Small intestine (tissue), 7 donors: ENCODE measurements at regions not wholly inside any gene's neighbourhood (a gene's known extent, or its start where the extent isn't known, plus 50 kb on each side); places are given as distances from the start of the nearest gene placed in this dataset.
"Not testable (repeated sequence)": the region's sequence is repeated elsewhere in the genome, so short reads cannot be mapped to it uniquely, and the experiment has no call there.

Experiments
- DNase-seq, 2 donors: peaks; one replicate each; pipeline versions ENCODE4 v3.0.0 to v3.0.0-alpha.2; 2013
- FAIRE-seq: peaks from 2 replicates; lab custom pipeline; 2012; peaks lifted over from hg19 to GRCh38; lab: Jason Lieb, UNC
- H3K27ac ChIP-seq, 3 donors: one replicate each; pipeline ENCODE4 v1.5.1; 2013; ENCODE audit warnings: low read length in 2 of 3, mild to moderate bottlenecking in 2 of 3, control low read depth in 1 of 3, inconsistent platforms in 1 of 3, low read depth in 1 of 3, moderate library complexity in 1 of 3
- H3K27me3 ChIP-seq, 3 donors: one replicate each; pipeline ENCODE4 v1.6.1; 2013; ENCODE audit warnings: low read length in 3 of 3, inconsistent platforms in 1 of 3; ENCODE audit not compliant: control insufficient read depth in 3 of 3, insufficient read depth in 3 of 3
- H3K36me3 ChIP-seq, 3 donors: one replicate each; pipeline ENCODE4 v1.6.1; 2013; ENCODE audit warnings: low read length in 3 of 3, inconsistent platforms in 1 of 3, low read depth in 1 of 3, mild to moderate bottlenecking in 1 of 3, moderate library complexity in 1 of 3; ENCODE audit not compliant: control insufficient read depth in 3 of 3, insufficient read depth in 2 of 3
- H3K4me1 ChIP-seq, 3 donors: one replicate each; pipeline ENCODE4 v1.6.1; 2013; ENCODE audit warnings: low read length in 2 of 3, inconsistent platforms in 1 of 3, low read depth in 1 of 3, mild to moderate bottlenecking in 1 of 3, moderate library complexity in 1 of 3; ENCODE audit not compliant: control insufficient read depth in 3 of 3, insufficient read depth in 2 of 3
- H3K4me3 ChIP-seq, 3 donors: one replicate each; pipeline ENCODE4 v1.5.1; 2013; ENCODE audit warnings: low read length in 3 of 3, control low read depth in 1 of 3, inconsistent platforms in 1 of 3, low read depth in 1 of 3, mild to moderate bottlenecking in 1 of 3, moderate library complexity in 1 of 3
- H3K9me3 ChIP-seq, 2 donors: one replicate each; pipeline ENCODE4 v1.6.1; 2013; ENCODE audit warnings: low read depth in 1 of 2, low read length in 1 of 2; ENCODE audit not compliant: control insufficient read depth in 2 of 2, insufficient read depth in 1 of 2
- WGBS, 3 donors: extraction: QIAGEN DNeasy Blood & Tissue Kit; methylation state at CpG; one replicate each; pipeline ENCODE4 v1.1.7; 2013; 5-methylcytosine and 5-hydroxymethylcytosine counted together
- donor health status: healthy with polysubstance abuse.
- donor health status: control.
- donor health status: control.
- donor health status: Bipolar disorder and iron deficiency.
- donor health status: healthy.

DNA sequence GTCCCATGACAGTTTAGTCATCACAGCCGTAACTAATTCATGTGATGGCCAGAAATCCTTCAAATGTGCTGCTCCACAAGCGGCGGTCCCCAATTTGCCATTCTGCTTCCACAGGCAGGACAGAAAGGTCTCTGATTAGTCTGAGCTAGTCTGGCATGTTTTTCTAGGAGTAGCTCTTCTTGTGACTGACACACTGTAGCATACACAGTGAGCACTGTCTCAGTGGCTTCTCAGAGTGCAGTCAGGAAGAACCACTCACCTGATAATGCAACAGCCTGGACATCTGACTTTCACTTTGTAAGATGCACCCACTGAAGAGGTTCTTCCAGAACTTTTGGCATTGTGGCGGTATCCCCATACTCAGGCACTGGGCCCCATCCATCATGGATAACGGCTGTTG, 1266.2 kb downstream of the TMEM121 start:
- WGBS, 3 donors: 86 to 97% (median 94%) methylated on average over 5 of the region's 5 CpGs

DNA sequence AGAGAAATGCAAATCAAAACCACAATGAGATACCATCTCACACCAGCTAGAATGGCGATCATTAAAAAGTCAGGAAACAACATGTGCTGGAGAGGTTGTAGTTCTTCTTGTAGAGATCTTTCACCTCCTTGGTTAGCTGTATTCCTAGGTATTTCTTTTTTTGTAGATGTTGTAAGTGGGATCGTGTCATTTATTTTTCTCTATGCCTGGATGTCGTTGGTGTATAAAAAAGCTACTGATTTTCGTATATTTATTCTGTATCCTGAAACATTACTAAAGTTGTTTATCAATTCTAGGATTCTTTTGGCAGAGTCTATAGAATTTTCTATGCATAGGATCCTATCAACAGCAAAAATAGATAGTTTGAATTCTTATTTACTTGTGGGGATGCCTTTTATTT, 1271.8 kb downstream of the TMEM121 start:
- DNase-seq, H3K27ac ChIP-seq, H3K27me3 ChIP-seq, H3K36me3 ChIP-seq, H3K4me3 ChIP-seq, H3K9me3 ChIP-seq, H3K4me1 ChIP-seq, FAIRE-seq: not testable (repeated sequence)
- 52 to 79% (median 70%) methylated on average over 4 of the region's 4 CpGs for WGBS, 3 donors

More for the DNA sequence above, 1266.2 kb downstream of the TMEM121 start:
- DNase-seq: no peak
- peaks cover 0 to 21% of the 10 kb centered on the region in 2 donors for H3K9me3 ChIP-seq
- FAIRE-seq: no peak
- H3K27me3 ChIP-seq: no peaks in the 10 kb centered on the region
- no peaks in the 10 kb centered on the region for H3K36me3 ChIP-seq
- no peaks in the 10 kb centered on the region for H3K4me1 ChIP-seq
- H3K27ac ChIP-seq: no peak overlapping the region
- no peak overlapping the region for H3K4me3 ChIP-seq

GRCh38 chr14:106802413-106803364, 1276.3 kb downstream of the TMEM121 start:
- no peak for FAIRE-seq
- peak in 1 of 2 donors; percentile 48 for DNase-seq
- H3K4me3 ChIP-seq: no peak overlapping the region
- WGBS, 3 donors: 47 to 65% (median 52%) methylated on average over 26 of the region's 26 CpGs
- H3K4me1 ChIP-seq: no peaks in the 10 kb centered on the region
- no peak overlapping the region for H3K27ac ChIP-seq
- H3K27me3 ChIP-seq: no peaks in the 10 kb centered on the region
- H3K36me3 ChIP-seq: no peaks in the 10 kb centered on the region
- peaks cover 0 to 13% of the 10 kb centered on the region in 2 donors for H3K9me3 ChIP-seq

GRCh38 chr14:106803379-106803778, 1277.0 kb downstream of the TMEM121 start:
- no peak for FAIRE-seq
- Histone ChIP-seq H3K4me3 (no peak overlapping the region), H3K36me3 (no peaks in the 10 kb centered on the region), H3K27me3 (peaks cover 0 to 2% (median 0%) of the 10 kb centered on the region in 3 donors), H3K9me3 (peaks cover 0 to 13% of the 10 kb centered on the region in 2 donors), H3K4me1 (no peaks in the 10 kb centered on the region), H3K27ac (no peak overlapping the region)
- whole genome bisulfite sequencing, 3 donors: 55 to 60% (median 57%) methylated on average over 6 of the region's 6 CpGs
- DNase-seq: no peak

DNA sequence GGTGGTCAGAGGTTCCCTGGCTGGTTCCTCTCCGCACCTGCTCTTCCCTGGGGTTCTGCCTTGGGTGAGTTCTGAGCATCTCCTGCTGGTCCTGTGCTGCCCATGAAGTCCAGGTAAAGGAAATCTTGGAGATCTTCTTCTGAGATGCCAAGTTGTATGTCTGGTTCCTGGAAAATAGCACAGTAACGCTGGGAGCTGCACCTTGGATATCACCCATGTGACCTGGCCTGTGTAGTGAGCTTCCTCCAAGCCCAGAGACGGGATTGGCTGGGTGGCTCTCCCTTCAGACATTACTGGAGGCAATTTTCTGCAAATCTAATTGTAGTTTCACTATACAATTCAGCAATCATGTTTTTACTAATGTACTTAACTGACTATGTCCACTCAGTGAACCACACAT, 1281.1 kb downstream of the TMEM121 start:
- peaks cover 0 to 4% (median 0%) of the 10 kb centered on the region in 3 donors for H3K27me3 ChIP-seq
- 50 to 58% (median 51%) methylated on average over 3 of the region's 3 CpGs for WGBS, 3 donors

DNA sequence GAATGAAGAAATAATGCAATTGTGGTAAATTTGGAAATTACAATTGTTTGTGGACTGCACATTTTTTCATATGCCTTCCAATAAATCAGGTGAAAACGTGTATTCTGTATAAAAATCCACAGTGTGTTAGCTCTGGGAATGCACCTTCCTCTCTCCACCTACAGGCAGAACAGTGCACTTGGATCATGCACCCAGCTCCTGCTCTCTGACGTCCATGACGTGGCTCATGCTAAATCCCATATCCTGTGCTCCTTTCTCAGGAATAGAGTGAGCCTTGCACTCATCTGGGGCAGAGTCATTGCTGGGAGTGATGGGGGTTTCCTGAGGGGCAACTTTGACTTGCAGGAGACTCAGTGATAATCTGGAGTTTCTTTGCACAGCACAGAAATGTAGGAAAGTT, 1282.1 kb downstream of the TMEM121 start:
- Histone ChIP-seq H3K27ac (no peak overlapping the region), H3K36me3 (no peaks in the 10 kb centered on the region), H3K9me3 (peaks cover 0 to 28% of the 10 kb centered on the region in 2 donors), H3K27me3 (peaks cover 0 to 4% (median 0%) of the 10 kb centered on the region in 3 donors), H3K4me1 (no peaks in the 10 kb centered on the region), H3K4me3 (no peak overlapping the region)
- DNase-seq: no peak
- no peak for FAIRE-seq
- WGBS, 3 donors: 14 to 32% (median 16%) methylated on average over 3 of the region's 3 CpGs

More for the DNA sequence above, 1281.1 kb downstream of the TMEM121 start:
- H3K9me3 ChIP-seq: peaks cover 0 to 19% of the 10 kb centered on the region in 2 donors
- DNase-seq: no peak
- no peak overlapping the region for H3K27ac ChIP-seq
- H3K36me3 ChIP-seq: no peaks in the 10 kb centered on the region
- H3K4me3 ChIP-seq: no peak overlapping the region
- FAIRE-seq: no peak
- no peaks in the 10 kb centered on the region for H3K4me1 ChIP-seq

DNA sequence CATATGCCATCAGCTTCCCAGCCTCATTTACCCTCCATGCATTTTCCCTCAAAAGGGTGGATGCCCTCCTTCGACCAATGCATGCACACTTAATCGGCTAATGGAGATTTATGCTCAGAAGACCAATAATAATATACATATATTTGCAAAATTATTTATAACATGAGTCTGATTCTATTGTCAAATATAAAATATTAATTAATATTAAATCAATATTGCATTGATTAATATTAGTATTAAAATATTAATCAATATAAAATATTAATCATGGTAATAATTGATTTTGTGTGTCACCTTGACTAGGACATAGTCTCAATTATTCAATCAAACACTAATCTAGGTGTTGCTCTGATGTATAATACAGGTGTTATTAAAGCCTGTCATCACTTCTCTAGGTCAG, 1282.5 kb downstream of the TMEM121 start:
- Histone ChIP-seq H3K27me3 (peaks cover 0 to 4% (median 0%) of the 10 kb centered on the region in 3 donors), H3K4me3 (no peak overlapping the region), H3K36me3 (no peaks in the 10 kb centered on the region), H3K9me3 (peaks cover 0 to 31% of the 10 kb centered on the region in 2 donors), H3K27ac (no peak overlapping the region), H3K4me1 (no peaks in the 10 kb centered on the region)
- WGBS, 3 donors: 86 to 97% (median 88%) methylated on average over 2 of the region's 2 CpGs
- DNase-seq: no peak
- no peak for FAIRE-seq

DNA sequence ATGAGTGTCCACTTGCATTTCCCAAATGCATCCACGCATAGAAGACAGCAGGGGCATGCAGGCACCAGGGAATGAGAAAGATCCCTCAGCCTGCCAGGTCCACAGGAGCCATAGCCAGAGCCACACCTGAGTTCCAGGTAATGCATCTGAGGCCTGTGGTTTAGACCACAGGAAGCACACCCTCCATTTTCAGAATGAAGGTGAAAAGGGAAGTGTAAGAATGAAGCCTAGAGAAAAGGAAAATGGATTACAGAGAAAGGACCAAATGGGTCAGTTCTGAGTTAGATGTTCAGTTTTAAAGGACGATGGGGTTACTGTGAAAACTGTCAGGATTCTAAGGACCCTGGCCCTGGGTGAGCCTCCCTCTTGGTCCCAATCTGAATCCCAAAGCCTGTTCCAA, 1283.2 kb downstream of the TMEM121 start:
- peaks cover 0 to 34% of the 10 kb centered on the region in 2 donors for H3K9me3 ChIP-seq

More for the DNA sequence above, 1283.2 kb downstream of the TMEM121 start:
- DNase-seq (no peak), FAIRE-seq (no peak)
- Histone ChIP-seq H3K27me3 (peaks cover 0 to 4% (median 0%) of the 10 kb centered on the region in 3 donors), H3K27ac (no peak overlapping the region), H3K36me3 (no peaks in the 10 kb centered on the region), H3K4me3 (no peak overlapping the region), H3K4me1 (no peaks in the 10 kb centered on the region)
- WGBS, 3 donors: 73 to 92% (median 88%) methylated on average over 2 of the region's 2 CpGs
